ENCODE measurements at regions not wholly inside any gene's neighbourhood (a gene's known extent, or its start where the extent isn't known, plus 50 kb on each side); places are given as distances from the start of the nearest gene placed in this dataset.

DNA sequence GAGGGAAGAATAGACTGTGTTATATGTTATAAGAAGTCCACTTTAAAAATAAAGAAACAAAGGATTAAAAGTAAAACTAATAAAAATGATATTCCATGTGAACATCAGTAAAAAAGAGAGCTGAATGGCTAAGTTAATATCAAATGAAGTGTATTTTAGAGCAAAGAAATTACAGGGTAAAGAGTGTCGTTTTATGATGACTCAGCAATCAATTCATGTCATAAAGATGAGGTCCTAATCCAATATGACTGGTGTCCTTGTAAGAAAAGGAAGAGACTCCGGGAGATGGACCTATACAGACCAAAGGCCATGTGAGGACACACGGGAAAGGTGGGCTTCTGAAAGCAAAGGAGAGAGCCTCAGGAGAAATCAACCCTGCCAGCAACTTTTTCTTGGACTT lies 615.5 kb upstream of the KLHL29 start:
- Histone ChIP-seq H3K79me2 (ENCODE audit: low read length) (no peaks in the 10 kb centered on the region), H3K36me3 (ENCODE audit: insufficient read depth, low read length) (no peaks in the 10 kb centered on the region), H3K9ac (ENCODE audit: low read length) (no peak overlapping the region), H3K27me3 (ENCODE audit: low read length) (peaks cover 4% of the 10 kb centered on the region; the same call in 1 of the 2 replicates), H3K4me2 (ENCODE audit: low read depth, low read length, poor library complexity, severe bottlenecking) (no peak overlapping the region), H2AFZ (ENCODE audit: low read length) (no peak overlapping the region), H3K4me1 (ENCODE audit: low read length) (peaks cover 18% of the 10 kb centered on the region), H3K4me3 (ENCODE audit: low read length) (no peak overlapping the region), H4K20me1 (ENCODE audit: insufficient read depth, low read depth, low read length) (no peaks in the 10 kb centered on the region), H3K9me2 (replicated peaks; ENCODE audit: insufficient read depth, low read length) (0 out of 2 replicates have a peak, but pooled peaks cover 6% of the 10 kb centered on the region), H3K27ac (ENCODE audit: low read length) (no peak overlapping the region), H3K9me3 (ENCODE audit: low read length) (peaks cover 4% of the 10 kb centered on the region; the same call in 1 of the 2 replicates)
- DNase-seq: no peak

DNA sequence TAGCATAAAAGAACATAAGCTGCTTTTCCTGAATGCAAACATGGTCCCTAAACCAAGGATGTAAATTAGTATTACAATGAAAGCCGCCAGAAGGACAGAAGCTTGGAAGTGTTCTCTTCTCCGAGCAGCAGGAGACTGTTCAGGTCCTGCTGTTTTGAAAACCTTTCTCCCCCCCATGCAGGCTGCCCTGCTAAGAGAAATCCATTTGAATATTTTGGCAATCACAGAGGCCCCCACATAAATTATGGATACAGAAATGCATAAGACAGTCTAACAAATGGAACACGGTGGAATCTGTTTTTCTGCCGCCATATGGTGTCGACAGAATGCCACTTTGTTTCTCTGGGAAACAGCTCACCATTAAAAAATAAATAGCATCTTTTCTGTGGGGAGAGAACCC lies 600.4 kb upstream of the KLHL29 start:
- DNase-seq: no peak
- no peak overlapping the region for H2AFZ ChIP-seq (ENCODE audit: low read length)
- H3K27ac ChIP-seq (ENCODE audit: low read length): no peak overlapping the region
- H3K36me3 ChIP-seq (ENCODE audit: insufficient read depth, low read length): no peaks in the 10 kb centered on the region
- H3K4me3 ChIP-seq (ENCODE audit: low read length): no peak overlapping the region
- H3K27me3 ChIP-seq (ENCODE audit: low read length): no peaks in the 10 kb centered on the region
- H3K9ac ChIP-seq (ENCODE audit: low read length): no peak overlapping the region
- no peaks in the 10 kb centered on the region for H3K79me2 ChIP-seq (ENCODE audit: low read length)
- no peaks in the 10 kb centered on the region for H3K9me3 ChIP-seq (ENCODE audit: low read length)
- no peaks in the 10 kb centered on the region for H4K20me1 ChIP-seq (ENCODE audit: insufficient read depth, low read depth, low read length)
- no peaks in the 10 kb centered on the region for H3K4me1 ChIP-seq (ENCODE audit: low read length)
- no peaks in the 10 kb centered on the region for H3K9me2 ChIP-seq (replicated peaks; ENCODE audit: insufficient read depth, low read length)
- no peak overlapping the region for H3K4me2 ChIP-seq (ENCODE audit: low read depth, low read length, poor library complexity, severe bottlenecking)

DNA sequence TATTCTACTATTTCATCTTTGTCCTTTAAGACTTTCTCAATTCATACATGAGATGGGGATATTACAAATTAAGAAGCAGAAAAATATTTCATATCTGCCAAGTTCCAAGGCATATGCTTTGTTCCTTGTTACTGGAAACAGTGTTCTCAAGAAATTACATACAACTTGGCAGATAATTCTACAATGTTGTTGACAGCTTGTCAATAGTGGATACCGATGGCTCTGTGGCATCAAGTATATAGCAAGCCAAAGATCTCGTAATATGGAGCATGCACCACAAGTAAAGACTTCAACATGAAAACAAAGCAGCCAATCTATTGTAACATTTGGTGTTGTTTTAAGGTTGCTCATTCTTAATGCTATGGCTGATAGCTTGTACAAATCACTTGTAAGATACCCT lies 598.2 kb upstream of the KLHL29 start:
- Histone ChIP-seq H4K20me1 (ENCODE audit: insufficient read depth, low read depth, low read length) (no peaks in the 10 kb centered on the region), H3K4me3 (ENCODE audit: low read length) (no peak overlapping the region), H3K79me2 (ENCODE audit: low read length) (no peaks in the 10 kb centered on the region), H3K4me1 (ENCODE audit: low read length) (no peaks in the 10 kb centered on the region), H3K9ac (ENCODE audit: low read length) (no peak overlapping the region), H3K9me3 (ENCODE audit: low read length) (no peaks in the 10 kb centered on the region), H3K9me2 (replicated peaks; ENCODE audit: insufficient read depth, low read length) (no peaks in the 10 kb centered on the region), H3K27me3 (ENCODE audit: low read length) (no peaks in the 10 kb centered on the region), H3K36me3 (ENCODE audit: insufficient read depth, low read length) (no peaks in the 10 kb centered on the region), H3K27ac (ENCODE audit: low read length) (no peak overlapping the region), H3K4me2 (ENCODE audit: low read depth, low read length, poor library complexity, severe bottlenecking) (no peak overlapping the region), H2AFZ (ENCODE audit: low read length) (no peak overlapping the region)
- DNase-seq: no peak

DNA sequence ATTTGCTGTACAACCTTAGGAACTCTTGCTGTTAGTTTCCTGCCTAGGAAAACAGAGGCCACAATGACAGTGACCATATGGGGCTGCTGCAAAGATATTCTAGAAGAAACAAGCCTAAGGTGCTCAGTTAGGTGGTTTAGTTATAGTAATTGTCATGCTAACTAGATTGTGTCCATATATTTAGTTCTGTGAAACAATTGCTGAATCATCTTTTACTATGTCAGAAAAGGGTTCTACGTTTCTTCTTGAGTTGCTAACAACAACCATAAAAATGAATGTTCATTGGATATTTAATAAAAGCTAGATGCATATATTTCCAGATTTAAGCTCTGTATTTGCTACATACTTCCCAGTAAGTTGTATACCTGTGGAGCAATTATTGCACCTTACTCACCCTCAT lies 597.2 kb upstream of the KLHL29 start:
- Histone ChIP-seq H3K79me2 (ENCODE audit: low read length) (no peaks in the 10 kb centered on the region), H3K9me2 (replicated peaks; ENCODE audit: insufficient read depth, low read length) (no peaks in the 10 kb centered on the region), H4K20me1 (ENCODE audit: insufficient read depth, low read depth, low read length) (no peaks in the 10 kb centered on the region), H3K9ac (ENCODE audit: low read length) (no peak overlapping the region), H3K27me3 (ENCODE audit: low read length) (no peaks in the 10 kb centered on the region), H2AFZ (ENCODE audit: low read length) (no peak overlapping the region), H3K27ac (ENCODE audit: low read length) (no peak overlapping the region), H3K9me3 (ENCODE audit: low read length) (no peaks in the 10 kb centered on the region), H3K4me2 (ENCODE audit: low read depth, low read length, poor library complexity, severe bottlenecking) (no peak overlapping the region), H3K4me1 (ENCODE audit: low read length) (no peaks in the 10 kb centered on the region), H3K4me3 (ENCODE audit: low read length) (no peak overlapping the region), H3K36me3 (ENCODE audit: insufficient read depth, low read length) (no peaks in the 10 kb centered on the region)
- no peak for DNase-seq

DNA sequence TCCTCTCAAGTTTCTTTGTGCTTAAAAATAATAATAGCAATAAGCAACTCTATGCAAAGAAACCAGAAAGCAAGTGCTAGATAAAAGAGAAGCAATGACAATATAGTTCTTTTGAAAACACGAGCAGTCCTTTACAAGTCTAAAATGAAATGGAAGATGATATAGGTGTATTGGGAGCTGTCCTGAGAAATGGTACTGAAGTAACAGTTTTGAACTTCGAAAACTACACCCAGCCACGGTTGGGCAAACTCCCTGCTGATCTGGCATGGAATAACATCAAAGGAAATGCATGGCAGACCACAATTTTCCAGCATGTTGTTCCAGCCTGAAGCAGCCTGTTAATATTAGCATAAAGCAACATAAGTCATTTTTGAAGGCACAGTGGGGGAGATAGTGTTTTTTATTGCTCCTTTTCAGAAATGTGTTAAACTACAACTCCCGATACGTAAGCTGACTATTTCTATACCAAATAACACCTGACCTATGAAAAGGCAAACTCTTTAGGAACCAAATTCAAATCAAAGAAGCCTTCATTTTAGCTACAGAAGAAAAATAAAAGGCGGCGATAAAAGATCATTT lies 596.1 kb upstream of the KLHL29 start:
- Histone ChIP-seq H3K79me2 (ENCODE audit: low read length) (no peaks in the 10 kb centered on the region), H3K4me3 (ENCODE audit: low read length) (no peak overlapping the region), H2AFZ (ENCODE audit: low read length) (no peak overlapping the region), H3K9me2 (replicated peaks; ENCODE audit: insufficient read depth, low read length) (no peaks in the 10 kb centered on the region), H3K27me3 (ENCODE audit: low read length) (no peaks in the 10 kb centered on the region), H3K9ac (ENCODE audit: low read length) (no peak overlapping the region), H3K4me2 (ENCODE audit: low read depth, low read length, poor library complexity, severe bottlenecking) (no peak overlapping the region), H3K9me3 (ENCODE audit: low read length) (no peaks in the 10 kb centered on the region), H4K20me1 (ENCODE audit: insufficient read depth, low read depth, low read length) (no peaks in the 10 kb centered on the region), H3K27ac (ENCODE audit: low read length) (no peak overlapping the region), H3K36me3 (ENCODE audit: insufficient read depth, low read length) (no peaks in the 10 kb centered on the region), H3K4me1 (ENCODE audit: low read length) (no peaks in the 10 kb centered on the region)
- peak; percentile 49 for DNase-seq

DNA sequence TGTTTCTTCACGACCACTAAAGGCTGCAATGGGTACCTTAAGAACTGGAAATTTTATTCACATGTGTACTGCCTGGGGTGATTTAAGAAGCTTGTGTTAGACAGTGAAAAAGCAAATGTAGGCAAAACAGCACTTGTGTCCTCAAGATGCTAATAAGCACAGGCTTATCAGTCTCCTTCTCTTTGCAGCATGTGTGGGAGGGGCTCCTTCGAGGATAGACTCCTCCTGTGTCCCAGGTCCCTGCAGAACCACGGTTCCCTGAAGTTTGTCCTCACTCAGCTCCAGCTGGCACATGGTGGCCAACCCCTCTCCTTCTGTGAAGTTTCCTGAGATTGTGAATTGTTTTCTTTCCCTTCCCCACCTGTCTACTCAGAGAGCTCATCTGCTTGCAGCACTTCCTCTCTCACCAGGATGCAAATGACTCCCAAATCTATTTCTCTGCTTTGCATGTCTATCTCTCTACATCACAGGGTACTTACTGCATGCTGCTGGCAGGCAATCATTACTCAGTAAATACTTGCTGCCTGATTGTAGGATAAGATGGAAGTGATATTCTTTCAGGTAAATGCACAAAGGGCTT lies 589.6 kb upstream of the KLHL29 start:
- H2AFZ ChIP-seq (ENCODE audit: low read length): no peak overlapping the region
- peak overlapping the region; percentile 15 for H3K4me3 ChIP-seq (ENCODE audit: low read length)
- H3K4me1 ChIP-seq (ENCODE audit: low read length): peaks cover 18% of the 10 kb centered on the region
- H3K27me3 ChIP-seq (ENCODE audit: low read length): no peaks in the 10 kb centered on the region; the same call in 1 of the 2 replicates
- H3K36me3 ChIP-seq (ENCODE audit: insufficient read depth, low read length): no peaks in the 10 kb centered on the region
- H3K9me2 ChIP-seq (replicated peaks; ENCODE audit: insufficient read depth, low read length): no peaks in the 10 kb centered on the region
- H3K79me2 ChIP-seq (ENCODE audit: low read length): no peaks in the 10 kb centered on the region
- peak overlapping the region; percentile 28 for H3K4me2 ChIP-seq (ENCODE audit: low read depth, low read length, poor library complexity, severe bottlenecking)
- peak; percentile 70 for DNase-seq
- H3K9me3 ChIP-seq (ENCODE audit: low read length): no peaks in the 10 kb centered on the region
- no peak overlapping the region for H3K27ac ChIP-seq (ENCODE audit: low read length)
- no peaks in the 10 kb centered on the region for H4K20me1 ChIP-seq (ENCODE audit: insufficient read depth, low read depth, low read length)
- no peak overlapping the region for H3K9ac ChIP-seq (ENCODE audit: low read length)

DNA sequence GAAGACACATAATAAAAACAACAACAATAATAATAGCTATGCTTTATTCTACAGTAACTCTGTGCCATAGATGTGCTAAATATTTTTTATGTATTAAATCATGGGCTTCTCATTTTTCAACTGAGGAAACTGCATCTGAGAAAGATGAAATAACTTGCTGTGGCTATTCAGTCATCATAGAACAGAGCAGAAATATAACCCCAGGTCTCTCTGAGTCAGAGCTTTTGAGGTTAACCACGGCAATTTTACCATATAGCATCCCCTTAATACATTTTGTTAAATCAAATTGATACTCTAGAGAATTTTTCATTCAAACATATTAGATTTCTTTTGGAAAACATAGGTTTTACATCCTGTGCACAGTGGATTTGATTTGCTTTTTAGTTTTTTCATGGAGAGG lies 586.6 kb upstream of the KLHL29 start:
- no peaks in the 10 kb centered on the region for H3K79me2 ChIP-seq (ENCODE audit: low read length)
- H3K36me3 ChIP-seq (ENCODE audit: insufficient read depth, low read length): no peaks in the 10 kb centered on the region
- H3K4me2 ChIP-seq (ENCODE audit: low read depth, low read length, poor library complexity, severe bottlenecking): no peak overlapping the region
- no peaks in the 10 kb centered on the region for H3K9me3 ChIP-seq (ENCODE audit: low read length)
- H3K4me3 ChIP-seq (ENCODE audit: low read length): no peak overlapping the region
- H3K27ac ChIP-seq (ENCODE audit: low read length): no peak overlapping the region
- H3K27me3 ChIP-seq (ENCODE audit: low read length): no peaks in the 10 kb centered on the region; the same call in 1 of the 2 replicates
- no peak overlapping the region for H3K9ac ChIP-seq (ENCODE audit: low read length)
- no peak overlapping the region for H2AFZ ChIP-seq (ENCODE audit: low read length)
- no peaks in the 10 kb centered on the region for H3K9me2 ChIP-seq (replicated peaks; ENCODE audit: insufficient read depth, low read length)
- H4K20me1 ChIP-seq (ENCODE audit: insufficient read depth, low read depth, low read length): no peaks in the 10 kb centered on the region
- no peak for DNase-seq
- H3K4me1 ChIP-seq (ENCODE audit: low read length): peaks cover 18% of the 10 kb centered on the region

DNA sequence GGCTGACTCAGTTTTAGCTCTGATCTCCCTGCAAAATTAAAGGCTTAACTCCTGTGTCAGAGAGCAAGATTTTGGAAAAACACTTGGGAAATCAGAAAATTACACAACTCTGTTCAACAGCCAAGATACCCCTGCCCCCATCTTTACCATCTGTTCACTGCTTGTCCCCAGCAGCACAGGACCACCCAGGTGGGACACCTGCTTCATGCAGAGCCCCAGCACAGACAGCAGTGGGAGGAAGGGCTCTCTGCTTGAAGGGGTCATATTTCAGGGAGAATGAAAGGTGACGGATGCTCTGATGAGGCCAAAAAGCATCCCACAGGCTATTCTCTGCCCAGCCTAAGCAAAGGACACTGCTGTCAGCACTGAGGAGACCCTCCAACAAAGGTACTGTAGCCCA lies 584.6 kb upstream of the KLHL29 start:
- Histone ChIP-seq H3K27me3 (ENCODE audit: low read length) (no peaks in the 10 kb centered on the region), H3K36me3 (ENCODE audit: insufficient read depth, low read length) (no peaks in the 10 kb centered on the region), H3K27ac (ENCODE audit: low read length) (no peak overlapping the region), H4K20me1 (ENCODE audit: insufficient read depth, low read depth, low read length) (no peaks in the 10 kb centered on the region), H3K4me2 (ENCODE audit: low read depth, low read length, poor library complexity, severe bottlenecking) (no peak overlapping the region), H3K4me3 (ENCODE audit: low read length) (no peak overlapping the region), H3K79me2 (ENCODE audit: low read length) (no peaks in the 10 kb centered on the region), H3K9ac (ENCODE audit: low read length) (no peak overlapping the region), H3K9me3 (ENCODE audit: low read length) (no peaks in the 10 kb centered on the region), H2AFZ (ENCODE audit: low read length) (no peak overlapping the region), H3K4me1 (ENCODE audit: low read length) (peaks cover 10% of the 10 kb centered on the region), H3K9me2 (replicated peaks; ENCODE audit: insufficient read depth, low read length) (no peaks in the 10 kb centered on the region)
- DNase-seq: no peak

Data from Karpas-422 (cell line).